CD4-positive, alpha-beta T cell treated with Interleukin-10 for 1 hour (primary cell): ENCODE measurements at regions not wholly inside any gene's neighbourhood (a gene's known extent, or its start where the extent isn't known, plus 50 kb on each side); places are given as distances from the start of the nearest gene placed in this dataset.

Source experiments
- DNase-seq: peaks from one replicate; pipeline ENCODE4 v3.0.0-alpha.2; 2020

DNA sequence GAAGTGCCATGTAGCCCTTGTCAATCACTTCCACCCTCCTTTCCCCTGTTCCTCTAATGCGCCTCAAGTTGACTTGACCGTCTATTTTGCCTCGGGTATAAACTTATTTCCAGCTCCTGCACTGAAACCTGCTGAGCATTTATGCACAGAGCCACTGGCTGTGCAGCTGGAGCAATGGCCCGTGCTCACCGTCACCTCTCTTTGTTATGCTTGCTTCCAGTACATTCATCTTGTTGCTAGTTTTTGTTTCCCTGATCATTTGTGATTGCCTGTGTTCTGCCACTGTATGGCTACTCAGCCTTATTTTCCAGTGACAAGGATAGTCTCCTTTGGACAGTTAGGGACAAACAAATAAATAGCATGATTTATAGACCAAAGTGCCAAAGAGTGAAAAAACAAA, 183.1 kb upstream of the C9orf72 start:
- no peak for DNase-seq

- DNase-seq = no peak
Measured at GRCh38 chr9:27763831-27764230, 190.6 kb upstream of the C9orf72 start.

DNA sequence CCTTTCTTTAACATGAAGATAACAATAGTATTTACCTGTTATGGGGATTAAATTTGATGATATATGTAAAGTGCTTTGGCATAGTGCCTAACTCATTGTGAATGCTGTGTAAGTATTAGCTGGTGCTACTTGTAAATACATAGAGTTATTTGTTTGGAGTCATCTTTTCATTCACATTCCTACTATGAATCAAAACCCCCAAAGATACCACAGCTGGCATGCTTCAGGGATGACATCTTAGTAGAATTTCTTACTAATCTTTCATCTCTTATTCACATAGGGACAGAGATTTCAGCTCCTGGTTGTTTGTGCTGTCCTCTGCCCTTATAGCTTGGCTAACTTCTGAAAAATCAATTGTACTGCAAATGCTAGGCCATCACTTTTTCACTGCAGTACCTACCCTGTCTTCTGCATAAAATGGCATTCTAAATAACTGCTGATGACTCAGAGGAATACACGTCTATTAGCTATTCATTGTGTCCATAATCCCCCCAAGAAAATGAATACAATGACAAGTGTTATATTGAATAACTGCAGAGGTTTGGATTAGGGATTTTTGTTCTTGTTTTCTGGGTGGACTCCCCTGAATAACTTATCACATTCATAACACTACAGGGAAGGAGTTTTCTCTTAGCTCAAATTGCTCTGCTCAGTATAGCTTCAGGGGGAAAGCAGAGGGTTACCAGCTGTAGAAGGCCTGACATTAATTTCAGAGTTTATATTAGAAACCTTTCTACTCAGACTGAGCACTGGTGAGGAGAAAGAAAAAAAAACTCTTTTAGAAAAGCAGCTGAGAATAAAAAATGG, 192.2 kb upstream of the C9orf72 start:
- DNase-seq = no peak

DNA sequence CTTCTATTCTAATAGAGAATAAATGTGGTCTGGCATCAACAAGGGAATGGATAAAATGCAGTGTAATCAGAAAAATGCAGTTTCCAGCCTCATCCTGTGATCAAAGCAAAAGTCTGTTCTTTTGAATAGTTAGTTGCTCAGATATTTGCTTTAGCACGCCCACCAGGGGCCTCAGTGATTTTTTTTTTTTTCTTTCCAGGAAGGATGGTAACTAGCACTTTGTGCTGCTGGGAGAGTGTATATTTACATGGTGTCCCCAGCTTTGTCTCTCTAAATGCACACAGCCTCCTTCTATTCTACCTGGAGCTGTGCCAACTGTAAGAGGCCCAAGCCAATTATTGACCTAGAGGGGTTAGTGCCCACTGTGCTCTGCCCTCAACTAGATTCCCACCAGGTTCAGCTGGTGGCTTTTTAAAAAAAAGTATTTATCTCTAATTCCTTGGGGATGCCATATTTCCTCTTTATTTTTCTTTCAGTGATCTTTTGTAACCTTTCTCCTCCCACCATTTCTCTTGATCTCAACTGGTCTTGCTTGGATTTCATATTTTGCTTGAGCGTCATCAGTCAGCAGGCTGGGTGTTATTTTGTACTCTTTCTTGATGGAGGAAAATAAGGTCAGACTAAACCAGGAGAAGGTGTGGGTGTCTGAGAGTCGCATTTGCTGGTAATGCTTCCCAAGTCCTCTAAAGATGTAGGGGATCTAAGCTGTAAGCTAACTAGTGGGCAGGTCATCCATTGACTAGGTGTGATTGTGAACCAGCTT, 193.0 kb upstream of the C9orf72 start:
- DNase-seq = no peak

- no peak for DNase-seq
Measured at GRCh38 chr9:27768781-27769180, 195.5 kb upstream of the C9orf72 start.

DNA sequence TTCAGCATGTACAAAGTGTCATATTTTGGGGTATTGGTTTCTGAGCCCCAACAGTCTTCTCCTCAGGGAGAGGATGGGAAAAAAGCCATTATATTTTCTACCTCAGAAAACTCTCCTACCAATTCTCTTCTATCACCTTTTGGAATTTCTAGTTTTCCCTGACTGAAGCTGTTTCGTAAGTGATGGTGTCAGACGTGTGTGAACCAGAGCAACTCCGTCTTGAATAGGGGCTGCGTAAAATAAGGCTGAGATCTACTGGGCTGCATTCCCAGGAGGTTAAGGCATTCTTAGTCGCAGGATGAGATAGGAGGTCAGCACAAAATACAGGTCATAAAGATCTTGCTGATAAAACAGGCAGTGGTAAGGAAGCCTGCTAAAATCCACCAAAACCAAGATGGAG, 197.3 kb upstream of the C9orf72 start:
- no peak for DNase-seq

GRCh38 chr9:27771803-27772545, 198.7 kb upstream of the C9orf72 start:
- DNase-seq = no peak

DNA sequence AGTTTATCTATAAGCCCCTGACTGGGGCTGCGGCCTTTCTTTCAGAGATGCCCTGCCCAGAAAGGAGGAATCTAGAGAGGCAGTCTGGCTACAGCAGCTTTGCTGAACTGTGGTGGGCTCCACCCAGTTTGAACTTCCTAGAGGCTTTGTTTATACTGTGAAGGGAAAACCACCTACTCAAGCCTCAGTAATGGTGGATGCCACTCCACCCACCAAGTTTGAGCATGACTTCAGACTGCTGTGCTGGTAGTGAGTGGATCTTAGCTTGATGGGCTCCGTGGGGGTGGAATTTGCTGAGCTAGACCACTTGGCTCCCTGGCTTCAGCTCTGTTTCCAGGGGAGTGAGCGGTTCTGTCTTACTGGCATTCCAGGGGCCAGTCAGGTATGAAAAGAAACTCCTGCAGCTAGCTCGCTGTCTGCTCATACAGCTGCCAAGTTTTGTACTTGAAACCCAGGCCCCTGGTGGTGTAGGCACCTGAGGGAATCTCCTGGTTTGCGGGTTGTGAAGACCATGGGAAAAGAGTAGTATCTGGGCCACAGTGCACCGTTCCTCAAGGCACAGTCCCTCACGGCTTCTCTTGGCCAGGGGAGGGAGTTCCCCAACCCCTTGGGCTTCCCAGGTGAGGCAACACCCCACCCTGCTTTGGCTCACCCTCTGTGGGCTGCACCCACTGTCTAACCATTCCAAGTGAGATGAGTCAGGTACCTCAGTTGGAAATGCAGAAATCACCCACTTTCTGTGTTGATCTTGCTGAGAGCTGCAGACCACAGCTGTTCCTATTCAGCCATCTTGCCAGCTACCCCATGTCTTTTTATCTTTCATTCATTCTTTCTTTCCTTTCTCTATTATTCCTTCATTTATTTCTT, 211.8 kb upstream of the C9orf72 start:
- DNase-seq = no peak

GRCh38 chr9:27785714-27786100, 212.4 kb upstream of the C9orf72 start:
- no peak for DNase-seq

DNA sequence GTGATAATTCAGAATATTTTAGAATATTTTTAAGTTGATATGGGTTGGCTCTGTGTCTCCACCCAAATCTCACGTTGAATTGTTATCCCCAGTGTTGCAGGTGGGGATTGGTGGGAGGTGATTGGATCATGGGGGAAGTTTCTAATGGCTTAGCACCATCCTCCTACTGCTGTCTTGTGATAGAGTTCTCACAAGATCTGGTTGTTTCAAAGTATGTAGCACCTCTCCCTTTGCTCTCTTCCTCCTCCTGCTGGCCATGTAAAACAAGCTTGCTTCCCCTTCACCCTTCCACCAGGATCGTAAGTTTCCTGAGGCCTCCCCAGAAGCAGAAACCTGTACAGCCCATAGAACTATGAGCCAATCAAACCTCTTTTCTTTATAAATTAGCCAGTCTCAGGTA, 214.6 kb upstream of the C9orf72 start:
- DNase-seq = no peak

DNA sequence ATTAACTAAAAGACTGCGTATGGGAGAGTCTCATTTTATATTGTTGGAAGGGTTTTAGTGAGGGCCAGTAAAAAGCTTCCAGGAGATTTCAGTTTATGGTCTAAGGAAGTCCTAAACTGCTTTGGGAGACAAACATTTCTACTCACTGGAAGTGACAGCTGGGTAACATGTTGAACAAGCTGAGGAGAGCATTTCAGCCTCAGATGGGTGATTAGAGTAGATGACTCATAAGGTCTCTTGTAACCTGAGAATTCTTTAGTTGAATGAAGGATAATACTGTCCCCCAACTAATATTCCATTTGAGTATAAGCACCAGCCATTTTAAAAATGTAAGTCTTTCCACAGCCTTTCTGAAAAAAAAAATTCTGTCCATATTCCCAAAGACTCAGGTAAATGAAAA, 218.0 kb upstream of the C9orf72 start:
- no peak for DNase-seq

DNA sequence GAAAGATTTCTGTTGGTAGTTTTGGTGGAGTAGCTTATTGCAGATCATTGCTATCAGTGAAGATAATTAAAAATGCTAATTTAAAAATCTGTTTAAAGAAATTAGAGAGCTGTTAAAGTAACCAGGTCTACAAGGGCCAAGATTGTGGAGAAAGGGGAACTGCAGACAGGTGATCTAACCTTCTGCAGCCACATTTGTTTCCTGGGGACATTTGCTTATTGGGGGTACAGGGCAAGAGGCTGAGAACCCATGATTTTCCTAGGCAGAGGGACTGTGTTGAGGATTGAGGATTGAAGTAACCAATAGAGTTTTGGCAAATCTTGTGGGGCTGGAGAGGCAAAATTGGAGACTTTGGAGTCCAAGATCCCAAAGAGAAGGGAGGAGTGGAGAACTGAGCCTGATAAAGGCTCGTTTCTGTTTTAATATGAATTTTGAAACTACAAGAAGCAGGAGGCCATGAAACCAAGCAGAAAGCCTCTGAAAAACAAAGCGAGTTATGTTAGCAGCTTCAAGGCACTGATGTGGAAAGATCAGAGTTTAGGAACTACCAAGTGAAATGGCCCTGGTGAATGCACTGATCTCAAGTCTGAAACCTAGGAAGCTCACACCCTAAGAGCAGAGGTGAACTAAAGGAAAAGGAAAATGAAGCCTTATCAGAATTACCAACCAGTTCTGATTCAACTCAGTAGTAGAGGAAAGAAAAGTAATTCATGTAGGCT, 219.8 kb upstream of the C9orf72 start:
- no peak for DNase-seq

DNA sequence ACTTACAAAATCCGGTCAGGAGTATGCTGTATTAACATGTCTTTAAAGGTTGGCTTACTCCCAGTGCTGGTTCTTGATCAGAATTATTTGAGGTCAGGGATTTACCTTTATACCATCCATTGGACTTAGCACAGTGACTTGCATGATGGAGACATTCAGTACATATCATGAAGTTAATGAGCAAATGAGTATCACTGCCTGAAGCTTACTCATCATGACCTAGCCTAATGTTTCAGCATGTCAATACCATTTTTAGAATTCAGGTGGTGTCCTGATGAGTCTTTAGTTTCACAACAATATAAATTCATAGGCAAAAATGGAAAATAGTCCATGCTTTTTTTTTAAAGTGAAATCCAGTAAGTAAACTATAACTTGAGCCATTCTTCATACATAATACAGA, 226.0 kb upstream of the C9orf72 start:
- DNase-seq = no peak

DNA sequence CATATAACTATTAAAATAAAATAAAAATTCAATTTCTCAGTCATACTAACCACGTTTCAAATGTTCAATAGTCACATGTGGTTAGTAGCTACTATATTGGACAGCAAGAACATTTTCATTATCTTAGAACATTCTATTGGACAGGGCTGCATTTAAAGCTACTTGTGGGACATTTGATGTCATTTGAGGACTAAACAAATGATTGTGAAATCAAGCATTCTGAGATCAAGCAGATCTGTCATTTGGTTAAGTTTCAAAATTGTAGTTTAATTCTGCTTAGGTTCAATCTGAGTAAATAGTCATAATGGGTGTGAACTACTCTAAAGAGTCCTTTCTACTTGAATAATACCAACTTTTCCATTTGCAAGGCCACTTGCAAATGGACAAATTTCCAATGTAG, 226.9 kb upstream of the C9orf72 start:
- DNase-seq = no peak

GRCh38 chr9:27800692-27801370, 227.6 kb upstream of the C9orf72 start:
- no peak for DNase-seq

GRCh38 chr9:27801545-27801944, 228.3 kb upstream of the C9orf72 start:
- no peak for DNase-seq

DNA sequence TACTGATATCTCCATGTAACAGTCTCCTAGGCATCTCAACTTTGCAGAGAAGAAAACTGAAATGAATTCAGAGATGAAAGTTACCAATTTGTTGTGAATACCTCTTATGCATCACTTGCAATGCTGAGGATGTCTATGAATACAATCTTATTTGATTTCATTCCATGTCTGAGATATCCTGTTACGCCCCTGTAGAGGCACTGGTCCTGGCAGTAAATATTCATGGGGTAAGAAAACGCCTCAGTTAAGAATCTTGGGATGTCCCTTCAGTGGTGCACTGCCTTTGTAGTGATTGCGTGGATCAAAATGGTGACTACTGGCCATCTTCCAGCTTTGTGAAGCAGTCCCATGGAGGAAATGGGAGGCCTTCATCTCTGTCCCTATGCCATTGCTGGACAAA, 229.1 kb upstream of the C9orf72 start:
- no peak for DNase-seq

DNA sequence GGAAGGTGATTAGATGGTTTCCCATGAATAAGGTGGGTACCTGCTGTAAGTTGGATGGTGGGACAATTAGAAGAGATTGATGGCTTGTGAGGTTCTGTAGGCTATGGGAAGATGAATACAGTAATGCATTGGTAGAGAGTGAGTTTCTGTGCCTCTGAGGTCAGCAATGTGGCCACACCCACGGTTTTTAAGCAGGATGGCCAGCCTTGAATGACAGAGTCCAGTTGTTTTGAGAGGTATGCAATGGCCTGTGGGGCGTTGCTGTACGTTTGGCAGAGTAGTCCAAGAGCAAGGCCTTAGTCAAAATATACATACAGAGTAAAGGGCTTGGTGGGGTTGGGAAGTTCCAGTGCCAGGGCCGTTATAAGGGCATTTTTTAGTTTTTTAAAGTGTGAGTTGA, 235.6 kb upstream of the C9orf72 start:
- no peak for DNase-seq

DNA sequence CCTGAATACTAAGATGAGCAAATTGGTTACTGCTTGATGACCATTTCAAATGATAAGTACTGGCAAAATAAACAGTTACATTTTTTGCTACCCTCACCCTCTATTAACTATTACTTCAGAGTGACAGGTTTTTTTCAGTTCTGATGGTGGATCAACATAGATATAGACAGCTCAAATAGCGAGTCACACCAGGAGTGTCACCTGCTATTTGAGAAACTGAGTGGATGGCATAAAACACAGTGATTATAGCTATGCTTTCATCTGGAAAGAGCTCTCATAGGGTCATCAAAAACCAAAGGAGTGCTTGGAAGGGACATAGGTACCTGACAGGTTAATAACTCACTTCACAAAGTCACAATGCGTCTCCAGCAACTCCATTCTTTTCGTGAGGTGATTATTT, 244.5 kb upstream of the C9orf72 start:
- DNase-seq = no peak

GRCh38 chr9:27818348-27818747, 245.1 kb upstream of the C9orf72 start:
- no peak for DNase-seq

DNA sequence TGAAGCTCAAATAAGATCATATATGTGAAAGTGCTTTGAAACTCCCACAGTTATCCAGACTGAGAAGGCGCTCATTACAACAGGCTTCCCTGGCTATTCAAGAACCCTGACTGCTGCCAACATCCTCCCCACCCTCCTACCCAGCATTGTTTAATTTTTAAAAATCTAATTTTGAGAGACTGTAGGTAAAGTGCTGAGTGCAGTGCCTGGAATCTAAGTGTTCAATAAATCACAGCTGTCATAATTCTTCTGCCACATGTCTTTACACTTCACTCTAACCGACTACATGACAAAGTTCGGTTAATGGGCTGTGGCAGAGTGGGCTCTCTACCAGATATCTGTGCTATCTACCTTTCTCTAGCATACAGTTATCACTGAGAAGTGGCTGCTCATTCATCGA, 255.6 kb upstream of the C9orf72 start:
- no peak for DNase-seq

GRCh38 chr9:27829621-27830020, 256.3 kb upstream of the C9orf72 start:
- DNase-seq = no peak
